ENCODE measurements at regions not wholly inside any gene's neighbourhood (a gene's known extent, or its start where the extent isn't known, plus 50 kb on each side); places are given as distances from the start of the nearest gene placed in this dataset.

- no peaks in the 10 kb centered on the region for H3K27me3 Mint-ChIP-seq
- H3K4me1 Mint-ChIP-seq (ENCODE audit: low read depth) = peaks cover 26% of the 10 kb centered on the region
- H3K27ac Mint-ChIP-seq = no peak overlapping the region
- TF ChIP-seq CTCF (IDR thresholded peaks at IDR 0.05) = no peak
- intact Hi-C loops (cut with micrococcal nuclease) = no loop called here
- H3K4me3 Mint-ChIP-seq = no peak overlapping the region
- DNase-seq (no peak), ATAC-seq (no peak)
- no peaks in the 10 kb centered on the region for H3K9me3 Mint-ChIP-seq
- CTCF ChIA-PET = interaction anchor here (0.8 to 1.5 kb wide), 2 partner anchors 133 to 885 kb away, joined by 3 to 4 read pairs; no protein-coding TSS in a partner anchor
- POLR2A ChIA-PET = interaction anchor here (1.0 kb wide), 1 partner anchor 307 kb away, joined by 5 read pairs; no protein-coding TSS in a partner anchor
- H3K36me3 Mint-ChIP-seq (ENCODE audit: low read depth) = no peaks in the 10 kb centered on the region
Measured at GRCh38 chr10:4082861-4083260, 297.9 kb upstream of the KLF6 start.

GRCh38 chr10:4081685-4082111, 296.7 kb upstream of the KLF6 start:
- H3K27ac Mint-ChIP-seq = peak overlapping the region; percentile 2
- ATAC-seq (no peak), DNase-seq (no peak)
- H3K27me3 Mint-ChIP-seq = no peaks in the 10 kb centered on the region
- H3K36me3 Mint-ChIP-seq (ENCODE audit: low read depth) = no peaks in the 10 kb centered on the region
- POLR2A ChIA-PET = no interaction called here
- H3K9me3 Mint-ChIP-seq = no peaks in the 10 kb centered on the region
- intact Hi-C loops (cut with micrococcal nuclease) = no loop called here
- peaks cover 26% of the 10 kb centered on the region for H3K4me1 Mint-ChIP-seq (ENCODE audit: low read depth)
- no peak overlapping the region for H3K4me3 Mint-ChIP-seq
- CTCF ChIA-PET = no interaction called here
- TF ChIP-seq CTCF (IDR thresholded peaks at IDR 0.05) = no peak

GRCh38 chr10:4080225-4080805, 295.3 kb upstream of the KLF6 start:
- Mint-ChIP-seq H3K4me1 (ENCODE audit: low read depth) (peaks cover 32% of the 10 kb centered on the region), H3K36me3 (ENCODE audit: low read depth) (no peaks in the 10 kb centered on the region), H3K9me3 (no peaks in the 10 kb centered on the region), H3K27ac (peak overlapping the region; percentile 50), H3K27me3 (no peaks in the 10 kb centered on the region), H3K4me3 (no peak overlapping the region)
- TF ChIP-seq CTCF (IDR thresholded peaks at IDR 0.05) = no peak
- DNase-seq = no peak
- CTCF ChIA-PET = no interaction called here
- POLR2A ChIA-PET = interaction anchor here (0.8 kb wide), 1 partner anchor 46 kb away, joined by 4 read pairs; no protein-coding TSS in a partner anchor
- no peak for ATAC-seq
- intact Hi-C loops (cut with micrococcal nuclease) = no loop called here

- Mint-ChIP-seq H3K27ac (no peak overlapping the region), H3K27me3 (no peaks in the 10 kb centered on the region), H3K36me3 (ENCODE audit: low read depth) (no peaks in the 10 kb centered on the region), H3K4me1 (ENCODE audit: low read depth) (peaks cover 37% of the 10 kb centered on the region), H3K9me3 (no peaks in the 10 kb centered on the region), H3K4me3 (no peak overlapping the region)
- no peak for TF ChIP-seq CTCF (IDR thresholded peaks at IDR 0.05)
- intact Hi-C loops (cut with micrococcal nuclease) = no loop called here
- DNase-seq (no peak), ATAC-seq (no peak)
- CTCF ChIA-PET = no interaction called here
- POLR2A ChIA-PET = no interaction called here
Measured at GRCh38 chr10:4079803-4080202, 294.8 kb upstream of the KLF6 start.

- intact Hi-C loops (cut with micrococcal nuclease) = no loop called here
- H3K4me1 Mint-ChIP-seq (ENCODE audit: low read depth) = peaks cover 42% of the 10 kb centered on the region
- no peak for DNase-seq
Measured at GRCh38 chr10:4077804-4078203, 292.8 kb upstream of the KLF6 start.

More at GRCh38 chr10:4077804-4078203, 292.8 kb upstream of the KLF6 start:
- Mint-ChIP-seq H3K9me3 (no peaks in the 10 kb centered on the region), H3K36me3 (ENCODE audit: low read depth) (no peaks in the 10 kb centered on the region), H3K27me3 (no peaks in the 10 kb centered on the region), H3K4me3 (no peak overlapping the region), H3K27ac (no peak overlapping the region)
- TF ChIP-seq CTCF (IDR thresholded peaks at IDR 0.05) = no peak
- POLR2A ChIA-PET = no interaction called here
- CTCF ChIA-PET = no interaction called here
- no peak for ATAC-seq
